ENCODE measurements at regions not wholly inside any gene's neighbourhood (a gene's known extent, or its start where the extent isn't known, plus 50 kb on each side); places are given as distances from the start of the nearest gene placed in this dataset.

- no CpG with 5 or more reads among the region's 2 CpGs for WGBS, 2 donors (ENCODE audit: extremely low coverage in 2 of 2, insufficient read length in 2 of 2, insufficient replicate concordance in 1 of 2)
- H3K9me3 ChIP-seq (replicated peaks in 1 of 2; ENCODE audit: control insufficient read depth in 2 of 2, insufficient read depth in 1 of 2, low read depth in 1 of 2, low read length in 2 of 2) = no peaks in the 10 kb centered on the region
- H3K79me1 ChIP-seq (ENCODE audit: low read depth, low read length) = peaks cover 1% of the 10 kb centered on the region
- no peak overlapping the region for H3K27ac ChIP-seq (replicated peaks; ENCODE audit: low read length)
- H2BK120ac ChIP-seq (ENCODE audit: low read depth, low read length) = no peak overlapping the region
- H3K9ac ChIP-seq (ENCODE audit: low read depth, low read length, poor library complexity) = no peak overlapping the region
- DNase-seq (ENCODE audit: low spot score) = no peak
- no peak overlapping the region for H3K18ac ChIP-seq (ENCODE audit: low read length)
- no peak overlapping the region for H2AFZ ChIP-seq (ENCODE audit: low read length)
- H3K36me3 ChIP-seq (replicated peaks in 1 of 2; ENCODE audit: control insufficient read depth in 2 of 2, insufficient read depth in 2 of 2, low read length in 2 of 2) = peaks cover 0 to 50% of the 10 kb centered on the region in 2 donors
- no peak overlapping the region for H2BK12ac ChIP-seq (ENCODE audit: low read length)
- no peak overlapping the region for H3K4me2 ChIP-seq (ENCODE audit: insufficient read depth, low read length, poor library complexity, severe bottlenecking)
- H2BK5ac ChIP-seq (ENCODE audit: low read length) = no peak overlapping the region
- H3K4me3 ChIP-seq (ENCODE audit: low read length in 2 of 2) = no peak overlapping the region
- no peak overlapping the region for H2AK5ac ChIP-seq (ENCODE audit: low read depth, low read length)
- no peak overlapping the region for H3K23ac ChIP-seq (ENCODE audit: low read depth, low read length, poor library complexity)
- no peaks in the 10 kb centered on the region for H3K27me3 ChIP-seq (ENCODE audit: control insufficient read depth in 3 of 3, insufficient read depth in 3 of 3, low read depth in 1 of 3, low read length in 3 of 3)
- H4K8ac ChIP-seq (ENCODE audit: low read depth, low read length) = no peak overlapping the region
- H2BK15ac ChIP-seq (ENCODE audit: low read length) = no peak overlapping the region
- peaks cover 2 to 8% of the 10 kb centered on the region in 2 donors for H3K4me1 ChIP-seq (ENCODE audit: control insufficient read depth in 2 of 2, insufficient read depth in 1 of 2, low read depth in 1 of 2, low read length in 2 of 2)
- H3K4ac ChIP-seq (ENCODE audit: low read length) = no peak overlapping the region
- H3K14ac ChIP-seq (ENCODE audit: low read length) = no peak overlapping the region
- H4K91ac ChIP-seq (ENCODE audit: low read depth, low read length, poor library complexity) = no peak overlapping the region
Observed at GRCh38 chr2:70036290-70036689, 51.0 kb upstream of the PCBP1 start.

- Histone ChIP-seq H3K4me3 (ENCODE audit: low read length in 2 of 2) (no peak overlapping the region), H3K27me3 (ENCODE audit: control insufficient read depth in 3 of 3, insufficient read depth in 3 of 3, low read depth in 1 of 3, low read length in 3 of 3) (no peaks in the 10 kb centered on the region), H2BK12ac (ENCODE audit: low read length) (no peak overlapping the region), H4K91ac (ENCODE audit: low read depth, low read length, poor library complexity) (no peak overlapping the region), H3K14ac (ENCODE audit: low read length) (no peak overlapping the region), H2BK5ac (ENCODE audit: low read length) (no peak overlapping the region), H3K9me3 (replicated peaks in 1 of 2; ENCODE audit: control insufficient read depth in 2 of 2, insufficient read depth in 1 of 2, low read depth in 1 of 2, low read length in 2 of 2) (no peaks in the 10 kb centered on the region), H2BK15ac (ENCODE audit: low read length) (no peak overlapping the region), H3K9ac (ENCODE audit: low read depth, low read length, poor library complexity) (no peak overlapping the region), H3K36me3 (replicated peaks in 1 of 2; ENCODE audit: control insufficient read depth in 2 of 2, insufficient read depth in 2 of 2, low read length in 2 of 2) (peaks cover 0 to 52% of the 10 kb centered on the region in 2 donors), H3K4ac (ENCODE audit: low read length) (no peak overlapping the region), H3K27ac (replicated peaks; ENCODE audit: low read length) (no peak overlapping the region), H3K18ac (ENCODE audit: low read length) (no peak overlapping the region), H3K4me2 (ENCODE audit: insufficient read depth, low read length, poor library complexity, severe bottlenecking) (no peak overlapping the region), H3K23ac (ENCODE audit: low read depth, low read length, poor library complexity) (no peak overlapping the region), H2AFZ (ENCODE audit: low read length) (no peak overlapping the region), H3K4me1 (ENCODE audit: control insufficient read depth in 2 of 2, insufficient read depth in 1 of 2, low read depth in 1 of 2, low read length in 2 of 2) (peaks cover 6 to 10% of the 10 kb centered on the region in 2 donors), H2AK5ac (ENCODE audit: low read depth, low read length) (no peak overlapping the region), H2BK120ac (ENCODE audit: low read depth, low read length) (no peak overlapping the region), H3K79me1 (ENCODE audit: low read depth, low read length) (peaks cover 1% of the 10 kb centered on the region), H4K8ac (ENCODE audit: low read depth, low read length) (no peak overlapping the region)
- no CpG with 5 or more reads among the region's 1 CpG for WGBS, 2 donors (ENCODE audit: extremely low coverage in 2 of 2, insufficient read length in 2 of 2, insufficient replicate concordance in 1 of 2)
- DNase-seq (ENCODE audit: low spot score) = no peak
Observed at GRCh38 chr2:70035344-70035844, 51.9 kb upstream of the PCBP1 start.

- Histone ChIP-seq H3K27ac (replicated peaks; ENCODE audit: low read length) (peak overlapping the region; percentile 61), H3K4ac (ENCODE audit: low read length) (no peak overlapping the region), H2AFZ (ENCODE audit: low read length) (no peak overlapping the region), H2AK5ac (ENCODE audit: low read depth, low read length) (no peak overlapping the region), H3K23ac (ENCODE audit: low read depth, low read length, poor library complexity) (no peak overlapping the region), H2BK12ac (ENCODE audit: low read length) (no peak overlapping the region), H3K36me3 (replicated peaks in 1 of 2; ENCODE audit: control insufficient read depth in 2 of 2, insufficient read depth in 2 of 2, low read length in 2 of 2) (peaks cover 0 to 51% of the 10 kb centered on the region in 2 donors), H3K4me1 (ENCODE audit: control insufficient read depth in 2 of 2, insufficient read depth in 1 of 2, low read depth in 1 of 2, low read length in 2 of 2) (peaks cover 10 to 16% of the 10 kb centered on the region in 2 donors), H2BK15ac (ENCODE audit: low read length) (no peak overlapping the region), H4K91ac (ENCODE audit: low read depth, low read length, poor library complexity) (no peak overlapping the region), H4K8ac (ENCODE audit: low read depth, low read length) (no peak overlapping the region), H3K4me2 (ENCODE audit: insufficient read depth, low read length, poor library complexity, severe bottlenecking) (no peak overlapping the region), H3K4me3 (ENCODE audit: low read length in 2 of 2) (no peak overlapping the region), H3K9ac (ENCODE audit: low read depth, low read length, poor library complexity) (no peak overlapping the region), H2BK5ac (ENCODE audit: low read length) (no peak overlapping the region), H3K79me1 (ENCODE audit: low read depth, low read length) (no peaks in the 10 kb centered on the region), H3K9me3 (replicated peaks in 1 of 2; ENCODE audit: control insufficient read depth in 2 of 2, insufficient read depth in 1 of 2, low read depth in 1 of 2, low read length in 2 of 2) (no peaks in the 10 kb centered on the region), H3K27me3 (ENCODE audit: control insufficient read depth in 3 of 3, insufficient read depth in 3 of 3, low read depth in 1 of 3, low read length in 3 of 3) (no peaks in the 10 kb centered on the region), H2BK120ac (ENCODE audit: low read depth, low read length) (no peak overlapping the region), H3K18ac (ENCODE audit: low read length) (no peak overlapping the region), H3K14ac (ENCODE audit: low read length) (no peak overlapping the region)
- no peak for DNase-seq (ENCODE audit: low spot score)
- WGBS, 2 donors (ENCODE audit: extremely low coverage in 2 of 2, insufficient read length in 2 of 2, insufficient replicate concordance in 1 of 2) = no CpG with 5 or more reads among the region's 1 CpG
Observed at GRCh38 chr2:70030724-70031420, 56.4 kb upstream of the PCBP1 start.

- no peaks in the 10 kb centered on the region for H3K9me3 ChIP-seq (replicated peaks in 1 of 2; ENCODE audit: control insufficient read depth in 2 of 2, insufficient read depth in 1 of 2, low read depth in 1 of 2, low read length in 2 of 2)
- H2AFZ ChIP-seq (ENCODE audit: low read length) = peak overlapping the region; percentile 47
- H3K27me3 ChIP-seq (ENCODE audit: control insufficient read depth in 3 of 3, insufficient read depth in 3 of 3, low read depth in 1 of 3, low read length in 3 of 3) = no peaks in the 10 kb centered on the region
- H3K79me1 ChIP-seq (ENCODE audit: low read depth, low read length) = no peaks in the 10 kb centered on the region
- H3K4me2 ChIP-seq (ENCODE audit: insufficient read depth, low read length, poor library complexity, severe bottlenecking) = peak overlapping the region; percentile 12
- no peak overlapping the region for H4K91ac ChIP-seq (ENCODE audit: low read depth, low read length, poor library complexity)
- H3K4ac ChIP-seq (ENCODE audit: low read length) = no peak overlapping the region
- H3K9ac ChIP-seq (ENCODE audit: low read depth, low read length, poor library complexity) = no peak overlapping the region
- H3K14ac ChIP-seq (ENCODE audit: low read length) = no peak overlapping the region
- H2BK120ac ChIP-seq (ENCODE audit: low read depth, low read length) = no peak overlapping the region
- no peak overlapping the region for H2BK15ac ChIP-seq (ENCODE audit: low read length)
- no peak overlapping the region for H4K8ac ChIP-seq (ENCODE audit: low read depth, low read length)
- no peak overlapping the region for H3K23ac ChIP-seq (ENCODE audit: low read depth, low read length, poor library complexity)
- peak overlapping the region; percentile 61 for H3K27ac ChIP-seq (replicated peaks; ENCODE audit: low read length)
- no peak overlapping the region for H2BK12ac ChIP-seq (ENCODE audit: low read length)
- H2AK5ac ChIP-seq (ENCODE audit: low read depth, low read length) = peak overlapping the region; percentile 16
- peaks cover 0 to 54% of the 10 kb centered on the region in 2 donors for H3K36me3 ChIP-seq (replicated peaks in 1 of 2; ENCODE audit: control insufficient read depth in 2 of 2, insufficient read depth in 2 of 2, low read length in 2 of 2)
- no CpG with 5 or more reads among the region's 3 CpGs for WGBS, 2 donors (ENCODE audit: extremely low coverage in 2 of 2, insufficient read length in 2 of 2, insufficient replicate concordance in 1 of 2)
- no peak overlapping the region for H3K4me3 ChIP-seq (ENCODE audit: low read length in 2 of 2)
- DNase-seq (ENCODE audit: low spot score) = peak; percentile 33
- peaks cover 10 to 16% of the 10 kb centered on the region in 2 donors for H3K4me1 ChIP-seq (ENCODE audit: control insufficient read depth in 2 of 2, insufficient read depth in 1 of 2, low read depth in 1 of 2, low read length in 2 of 2)
- no peak overlapping the region for H2BK5ac ChIP-seq (ENCODE audit: low read length)
- H3K18ac ChIP-seq (ENCODE audit: low read length) = no peak overlapping the region
Observed at GRCh38 chr2:70029814-70030409, 57.4 kb upstream of the PCBP1 start.

Measured in neuronal stem cell (in vitro differentiated cells).